Heart right ventricle (tissue), 16 donors: ENCODE measurements at regions not wholly inside any gene's neighbourhood (a gene's known extent, or its start where the extent isn't known, plus 50 kb on each side); places are given as distances from the start of the nearest gene placed in this dataset.
A peak's percentile ranks its signal among the peaks of the same experiment; 100 is the strongest.

ENCODE experiments used
- ATAC-seq, 8 donors: fragments of 200-7000 bp; cut with Tn5 transposase; one replicate each; pipeline ENCODE4 v1.9.1; 2020; ENCODE audit warnings: mild to moderate bottlenecking in 8 of 8, moderate library complexity in 8 of 8, moderate number of reproducible peaks in 1 of 8
- DNase-seq, 2 donors: peaks; one replicate each; pipeline ENCODE4 v3.0.0-alpha.2; 2020
- H3K27ac ChIP-seq, 10 donors: fragments of 200-600 bp; sonication (generic) in 2 of 10; one replicate each; pipeline versions ENCODE4 v1.5.0 to v1.8.0; 2020 to 2022; ENCODE audit warnings: mild to moderate bottlenecking in 3 of 10
- H3K27me3 ChIP-seq, 7 donors: fragments of 200-600 bp; one replicate each; pipeline ENCODE4 v1.8.0; 2021 to 2022; ENCODE audit warnings: mild to moderate bottlenecking in 2 of 7
- H3K36me3 ChIP-seq, 9 donors: fragments of 200-600 bp; sonication (generic) in 1 of 9; one replicate each; pipeline versions ENCODE4 v1.5.0 to v1.8.0; 2020 to 2022; ENCODE audit warnings: mild to moderate bottlenecking in 2 of 9
- H3K4me1 ChIP-seq, 9 donors: fragments of 200-600 bp; sonication (generic) in 1 of 9; one replicate each; pipeline versions ENCODE4 v1.5.0 to v1.8.0; 2020 to 2022; ENCODE audit warnings: mild to moderate bottlenecking in 4 of 9
- H3K4me3 ChIP-seq, 10 donors: fragments of 200-600 bp; sonication (generic) in 2 of 10; one replicate each; pipeline versions ENCODE4 v1.5.0 to v1.8.0; 2020 to 2022; ENCODE audit warnings: mild to moderate bottlenecking in 7 of 10, moderate library complexity in 2 of 10
- H3K9me3 ChIP-seq, 11 donors: fragments of 200-600 bp in 10 of 11; sonication (generic) in 2 of 11; one replicate each; pipeline versions ENCODE4 v1.5.0 to v1.8.0; 2013 to 2022; ENCODE audit warnings: mild to moderate bottlenecking in 2 of 11, control low read depth in 1 of 11, moderate library complexity in 1 of 11
- CTCF ChIP-seq, 9 donors: fragments of 200-600 bp; sonication (generic) in 2 of 9; IDR thresholded peaks; one replicate each; pipeline versions ENCODE4 v1.5.0 to v1.8.0; 2021 to 2022; ENCODE audit warnings: antibody characterized with exemption in 9 of 9, mild to moderate bottlenecking in 5 of 9, moderate library complexity in 1 of 9
- WGBS, 2 donors: extraction: QIAGEN DNeasy Blood & Tissue Kit; methylation state at CpG; one replicate each; pipeline ENCODE4 v1.1.7; 2013; ENCODE audit warnings: inconsistent platforms in 1 of 2; 5-methylcytosine and 5-hydroxymethylcytosine counted together
- intact Hi-C, 10 donors: fragments of 100-400 bp; cut with DNase I; formaldehyde crosslinking; loops; one replicate each; pipeline versions ENCODE4 v1.11.1 to v1.14.2; 2022
- donor health status: Arrhythmogenic right ventricular cardiomyopathy.
- donor health status: ischemic (EF 13 %, LVEDD 7.1; RV severe dilation, severe dysfunction).
- donor health status: healthy with polysubstance abuse.
- donor health status: DM: no; HTN: yes; CAD: no.
- donor health status: DM: no; HTN: no; CAD: no.
- donor health status: ischemic (EF 25% LVEDD 6.9; RV normal size, moderate dysfunction).
- donor health status: ischemic (EF 25% LVEDD 5.7; RV mildly dilated, moderate dysfunction).
- donor health status: healthy.
- donor health status: DM: yes; HTN: yes; CAD: no.
- donor health status: Ischemic cardiomyopathy.
- donor health status: ischemic (EF 35%, LVEDD 5.7; RV mildly dilated, moderate dysfunction).
- donor health status: nonischemic (EF 11% LVEDD 7.7; RV severe dilation, severe dysfunction).
- donor health status: DM: yes; HTN: yes; CAD: no.
- donor health status: PGD.
- donor health status: ischemic (EF 29% LVEDD 5.4; RV normal size, mild dysfunction).
- donor health status: nonischemic (EF 23%, LVEDD 6.1; RV moderate dilation, normal function).

DNA sequence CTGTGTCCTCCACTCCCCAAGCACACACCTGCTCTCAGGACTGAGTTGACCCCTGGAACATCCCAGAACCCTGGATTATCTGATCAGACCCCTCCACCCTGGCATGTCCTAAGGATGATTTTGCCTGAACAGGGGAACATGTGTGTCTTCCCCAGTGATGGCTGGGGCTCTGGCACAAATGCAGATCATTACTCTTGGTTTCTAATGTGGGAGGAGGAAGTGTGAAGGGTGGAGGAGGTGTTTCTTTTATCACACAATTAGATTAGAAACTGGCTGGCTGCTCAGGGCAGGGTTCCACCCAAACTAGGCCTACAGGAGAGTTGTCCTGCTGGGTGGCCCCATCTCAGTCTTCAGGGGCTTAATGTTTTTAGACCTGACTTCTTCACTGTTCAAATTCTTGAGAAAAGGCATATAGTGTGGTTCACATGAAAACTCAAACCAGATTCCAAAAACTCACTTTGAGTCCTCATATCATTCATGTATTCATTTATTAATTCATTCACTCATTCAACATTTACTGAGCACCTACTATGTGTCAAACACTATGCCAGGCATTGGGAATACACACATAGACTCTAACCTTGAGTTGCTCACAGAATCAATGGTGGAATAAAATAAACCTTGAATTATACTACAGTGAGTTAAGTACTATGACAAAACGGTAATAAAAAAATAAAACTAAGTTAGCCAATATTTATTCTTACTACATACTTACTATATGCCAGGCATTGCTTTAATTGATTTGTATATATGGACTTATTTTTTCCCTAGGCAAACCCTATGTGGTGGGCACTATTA is 221.8 kb upstream of the JUN start:
- Histone ChIP-seq H3K36me3 (no peaks in the 10 kb centered on the region), H3K4me1 (peaks cover 0 to 35% (median 13%) of the 10 kb centered on the region in 9 donors), H3K4me3 (no peak overlapping the region), H3K9me3 (no peaks in the 10 kb centered on the region), H3K27ac (peak overlapping the region in 1 of 10 donors; percentile 6), H3K27me3 (no peaks in the 10 kb centered on the region)
- TF ChIP-seq CTCF (IDR thresholded peaks at IDR 0.05): no peak
- DNase-seq (no peak), ATAC-seq (no peak)
- intact Hi-C loops: no loop called here
- 93 to 94% methylated on average over 1 of the region's 1 CpG for WGBS, 2 donors

DNA sequence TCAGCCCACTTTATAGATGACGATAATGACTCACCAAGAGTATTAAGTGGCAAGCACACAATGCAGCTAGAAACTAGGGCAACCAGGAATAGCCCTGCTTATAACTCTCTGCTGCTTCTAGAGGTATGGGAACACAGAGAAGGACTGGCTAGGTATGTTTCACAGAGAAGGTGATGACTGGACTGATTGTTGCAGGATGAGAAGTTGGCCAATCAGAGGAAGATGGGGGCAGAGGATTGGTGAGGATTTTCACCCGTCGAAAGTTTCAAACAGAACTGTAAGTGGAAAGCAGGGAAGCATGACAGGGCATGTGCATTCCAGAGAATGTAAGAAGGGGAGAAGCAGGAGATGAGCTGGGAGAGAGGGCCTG is 222.4 kb upstream of the JUN start:
- WGBS, 2 donors: 72 to 74% methylated on average over 3 of the region's 3 CpGs
- Histone ChIP-seq H3K9me3 (no peaks in the 10 kb centered on the region), H3K4me3 (no peak overlapping the region), H3K27me3 (no peaks in the 10 kb centered on the region), H3K4me1 (peaks cover 0 to 35% (median 13%) of the 10 kb centered on the region in 9 donors), H3K36me3 (no peaks in the 10 kb centered on the region), H3K27ac (no peak overlapping the region)
- DNase-seq: no peak
- TF ChIP-seq CTCF (IDR thresholded peaks at IDR 0.05): no peak
- intact Hi-C loops: no loop called here
- ATAC-seq: no peak

DNA sequence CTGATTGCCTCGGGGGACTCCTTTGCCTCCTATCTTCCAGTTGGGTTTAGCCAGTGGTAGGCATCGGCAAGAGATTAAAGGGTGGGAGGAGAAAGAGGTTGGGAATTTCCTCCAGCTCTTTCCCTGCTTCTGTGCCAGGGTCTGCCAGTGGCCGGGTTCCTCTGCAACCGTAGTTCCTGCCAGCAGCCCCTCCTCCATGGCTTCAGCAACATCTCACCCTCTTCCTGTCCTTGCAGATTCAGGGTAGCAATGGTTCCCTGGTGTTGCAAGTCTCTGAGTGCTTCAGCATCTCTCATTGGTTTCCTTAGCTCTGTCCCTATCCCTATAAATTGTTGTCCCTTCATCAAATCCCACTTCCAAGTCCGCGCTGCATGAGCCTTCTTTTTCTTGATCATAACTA is 223.1 kb upstream of the JUN start:
- ATAC-seq (no peak), DNase-seq (no peak)
- Histone ChIP-seq H3K27me3 (no peaks in the 10 kb centered on the region), H3K36me3 (no peaks in the 10 kb centered on the region), H3K9me3 (no peaks in the 10 kb centered on the region), H3K4me1 (peaks cover 0 to 35% (median 13%) of the 10 kb centered on the region in 9 donors), H3K4me3 (no peak overlapping the region), H3K27ac (no peak overlapping the region)
- WGBS, 2 donors: 77 to 79% methylated on average over 6 of the region's 6 CpGs
- intact Hi-C loops: no loop called here
- TF ChIP-seq CTCF (IDR thresholded peaks at IDR 0.05): no peak

GRCh38 chr1:59007429-59007819 is 223.6 kb upstream of the JUN start:
- no peak for TF ChIP-seq CTCF (IDR thresholded peaks at IDR 0.05)
- peak overlapping the region in 2 of 10 donors; percentile 13 to 17 for H3K27ac ChIP-seq
- no peaks in the 10 kb centered on the region for H3K27me3 ChIP-seq
- H3K36me3 ChIP-seq: no peaks in the 10 kb centered on the region
- no peak for DNase-seq
- intact Hi-C loops: no loop called here
- no peaks in the 10 kb centered on the region for H3K9me3 ChIP-seq
- H3K4me3 ChIP-seq: no peak overlapping the region
- H3K4me1 ChIP-seq: peaks cover 0 to 35% (median 13%) of the 10 kb centered on the region in 9 donors
- 90% methylated on average over 3 of the region's 3 CpGs for WGBS, 2 donors
- no peak for ATAC-seq
